Stimulated activated CD4-positive, alpha-beta T cell treated with anti-CD3 and anti-CD28 coated beads, Interleukin-12 subunit alpha, Interleukin-12 subunit beta, amount 100 ng/mL, for 48 hours (primary cell): ENCODE measurements at regions not wholly inside any gene's neighbourhood (a gene's known extent, or its start where the extent isn't known, plus 50 kb on each side); places are given as distances from the start of the nearest gene placed in this dataset.
"Not testable (repeated sequence)": the region's sequence is repeated elsewhere in the genome, so short reads cannot be mapped to it uniquely, and the experiment has no call there.

ENCODE experiments used
- DNase-seq, 3 donors: peaks; one replicate each; pipeline ENCODE4 v3.0.0-alpha.2; 2020; ENCODE audit warnings: low read depth in 2 of 3, low spot score in 1 of 3

DNA sequence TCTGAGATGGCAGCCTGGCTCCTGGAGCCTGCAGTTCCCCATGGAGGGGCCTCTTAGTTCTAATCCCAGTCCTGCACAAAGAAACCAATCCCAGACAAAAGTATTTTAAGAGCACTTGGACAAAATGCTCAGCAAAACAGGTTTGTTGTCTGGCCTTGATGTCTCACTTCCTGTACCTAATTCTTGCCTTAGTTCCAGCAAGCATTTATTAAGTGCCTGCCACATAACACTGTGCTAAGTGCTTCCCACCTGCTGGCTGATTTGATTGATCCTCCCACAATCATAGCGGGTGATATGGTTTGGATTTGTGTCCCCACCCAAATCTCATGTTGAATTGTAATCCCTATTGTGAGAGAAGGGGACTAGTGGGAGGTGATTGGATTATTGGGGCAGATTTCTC lies 65.7 kb upstream of the HABP2 start:
- DNase-seq: no peak

DNA sequence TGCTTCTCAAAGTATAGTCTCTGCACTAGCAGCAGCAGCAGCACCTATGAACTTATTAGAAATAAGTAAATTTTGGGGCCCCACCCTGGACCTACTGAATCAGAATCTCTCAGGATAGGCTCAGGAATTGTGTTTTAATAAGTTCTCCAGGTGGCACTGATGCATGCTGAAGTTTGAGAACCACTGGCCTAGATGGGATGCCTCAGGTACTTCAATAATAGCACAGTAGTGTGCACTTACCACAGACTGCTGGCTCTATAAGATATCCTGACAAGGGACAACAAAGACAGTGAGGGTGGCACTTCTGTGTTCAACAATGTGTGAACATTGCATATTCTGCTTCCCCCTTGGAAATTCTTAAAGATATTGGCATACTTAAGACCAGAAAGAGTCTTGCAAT lies 64.7 kb upstream of the HABP2 start:
- DNase-seq: no peak

DNA sequence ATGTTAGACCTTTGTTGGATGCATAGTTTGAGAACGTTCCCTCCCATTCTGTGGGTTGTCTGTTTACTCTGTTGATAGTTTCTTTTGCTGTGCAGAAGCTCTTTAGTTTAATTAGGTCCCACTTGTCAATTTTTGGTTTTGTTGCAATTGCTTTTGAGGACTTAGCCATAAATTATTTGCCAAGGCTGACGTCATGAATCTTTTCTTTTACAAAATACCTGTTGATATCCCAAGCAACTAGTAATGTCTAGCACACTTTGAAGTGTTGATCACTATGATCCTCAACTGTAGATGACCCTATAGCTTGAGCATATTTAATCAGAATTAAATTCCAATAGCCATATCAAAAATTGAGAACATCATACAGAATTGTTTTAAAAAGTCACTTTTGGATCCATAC lies 63.3 kb upstream of the HABP2 start:
- DNase-seq: not testable (repeated sequence)

DNA sequence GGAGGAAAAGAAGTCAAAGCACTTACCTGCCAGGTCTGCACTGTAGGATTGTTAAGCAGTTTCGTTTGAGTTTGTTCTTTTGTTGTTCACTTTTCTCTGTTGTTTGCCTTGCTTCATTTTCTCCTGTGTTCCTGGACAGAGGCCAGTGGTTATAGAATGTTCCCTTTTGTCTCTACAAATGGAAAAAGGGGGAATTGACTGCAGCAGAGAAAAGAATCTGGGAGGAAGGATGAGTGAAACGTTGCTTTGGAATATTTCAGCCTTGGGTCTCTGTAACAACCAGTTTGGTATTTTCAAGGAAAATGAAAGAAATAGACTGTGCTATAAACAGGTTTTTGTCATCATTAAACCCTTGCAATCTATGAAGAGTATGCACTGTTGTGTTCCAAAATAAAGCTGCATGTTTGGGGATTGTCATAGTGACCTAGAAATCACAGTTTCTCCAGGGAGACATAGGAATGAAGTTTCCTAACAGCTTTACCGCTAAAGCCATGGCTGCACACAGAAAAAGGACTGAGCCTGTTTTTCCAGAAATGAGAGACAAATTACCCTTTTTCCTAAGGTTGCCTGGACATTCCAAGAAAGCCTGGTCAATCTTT lies 60.8 kb upstream of the HABP2 start:
- DNase-seq: no peak

DNA sequence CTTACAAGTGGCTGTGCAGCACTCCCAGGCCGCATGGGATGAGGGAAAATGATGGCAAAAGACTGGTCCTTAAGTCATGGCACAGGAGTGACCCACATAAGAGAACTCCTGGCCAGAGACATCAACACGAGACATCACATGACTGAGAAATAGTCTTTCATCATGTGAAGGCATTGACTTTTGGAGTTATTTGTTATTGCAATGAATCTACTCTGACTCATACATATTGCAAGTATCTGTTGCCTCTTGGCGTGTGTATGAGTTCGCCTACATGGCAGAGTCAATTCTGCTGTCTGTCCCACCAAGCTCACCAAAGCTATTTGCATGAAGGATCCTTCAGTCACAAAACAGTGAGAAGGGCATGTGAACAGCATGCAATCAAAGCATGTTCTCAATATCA lies 59.7 kb upstream of the HABP2 start:
- no peak for DNase-seq

DNA sequence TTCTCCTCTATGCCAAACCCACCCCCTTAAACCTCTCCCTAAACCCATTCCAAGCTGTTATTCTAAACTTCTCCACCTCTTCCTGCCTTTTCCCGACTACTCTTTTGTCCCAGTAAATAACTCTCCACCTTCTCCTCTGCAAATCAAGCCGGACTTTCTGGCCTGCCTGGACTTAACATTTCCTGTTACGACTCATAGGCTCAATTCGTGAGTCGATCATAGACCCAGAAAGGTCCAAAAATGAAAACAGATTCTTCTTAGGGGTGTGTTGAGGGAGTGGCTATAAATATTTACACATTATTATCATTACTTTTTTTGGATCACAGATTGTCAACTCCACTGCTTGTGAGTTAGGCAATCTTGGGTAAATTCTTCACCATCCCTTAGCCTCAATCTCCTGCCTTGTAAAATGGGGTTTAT lies 59.0 kb upstream of the HABP2 start:
- DNase-seq: no peak

DNA sequence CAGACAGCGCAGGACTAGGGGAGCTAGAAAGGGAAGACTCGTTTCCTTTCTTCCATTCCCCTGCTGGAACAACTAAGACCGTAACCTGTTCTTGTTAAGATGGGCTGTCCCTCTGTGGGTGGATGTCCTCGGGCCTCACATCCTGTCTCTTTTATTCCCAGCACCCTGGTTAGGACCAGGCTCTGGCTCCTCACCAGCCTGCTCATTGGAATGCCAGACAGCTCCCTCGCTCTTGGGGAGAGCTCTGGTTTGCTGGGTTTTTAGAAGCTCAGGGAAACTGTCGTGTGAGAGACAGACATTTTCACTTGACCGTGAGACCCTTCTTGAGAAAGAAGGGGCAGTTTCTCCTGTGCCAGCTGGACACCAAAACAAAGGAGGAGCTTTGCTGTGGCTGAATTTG lies 58.1 kb upstream of the HABP2 start:
- no peak for DNase-seq

DNA sequence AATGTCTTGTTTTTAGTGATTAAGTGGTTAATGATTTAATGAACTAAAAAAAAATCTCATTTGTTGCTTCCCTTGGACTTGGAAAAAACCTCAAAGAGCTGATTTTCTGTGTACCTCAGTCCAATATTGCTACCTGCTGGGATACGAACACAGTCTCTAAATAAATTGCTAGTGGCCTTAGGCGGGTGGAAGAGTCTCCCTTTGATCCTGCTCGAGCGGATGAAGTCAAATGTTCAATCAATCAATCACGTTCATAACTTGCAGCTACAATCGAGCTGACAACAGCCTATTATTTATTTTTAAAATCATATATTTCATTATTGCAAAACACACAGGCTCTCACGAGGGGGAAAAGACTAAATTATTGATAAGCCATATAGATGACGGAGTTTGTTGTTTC lies 57.3 kb upstream of the HABP2 start:
- DNase-seq: no peak

DNA sequence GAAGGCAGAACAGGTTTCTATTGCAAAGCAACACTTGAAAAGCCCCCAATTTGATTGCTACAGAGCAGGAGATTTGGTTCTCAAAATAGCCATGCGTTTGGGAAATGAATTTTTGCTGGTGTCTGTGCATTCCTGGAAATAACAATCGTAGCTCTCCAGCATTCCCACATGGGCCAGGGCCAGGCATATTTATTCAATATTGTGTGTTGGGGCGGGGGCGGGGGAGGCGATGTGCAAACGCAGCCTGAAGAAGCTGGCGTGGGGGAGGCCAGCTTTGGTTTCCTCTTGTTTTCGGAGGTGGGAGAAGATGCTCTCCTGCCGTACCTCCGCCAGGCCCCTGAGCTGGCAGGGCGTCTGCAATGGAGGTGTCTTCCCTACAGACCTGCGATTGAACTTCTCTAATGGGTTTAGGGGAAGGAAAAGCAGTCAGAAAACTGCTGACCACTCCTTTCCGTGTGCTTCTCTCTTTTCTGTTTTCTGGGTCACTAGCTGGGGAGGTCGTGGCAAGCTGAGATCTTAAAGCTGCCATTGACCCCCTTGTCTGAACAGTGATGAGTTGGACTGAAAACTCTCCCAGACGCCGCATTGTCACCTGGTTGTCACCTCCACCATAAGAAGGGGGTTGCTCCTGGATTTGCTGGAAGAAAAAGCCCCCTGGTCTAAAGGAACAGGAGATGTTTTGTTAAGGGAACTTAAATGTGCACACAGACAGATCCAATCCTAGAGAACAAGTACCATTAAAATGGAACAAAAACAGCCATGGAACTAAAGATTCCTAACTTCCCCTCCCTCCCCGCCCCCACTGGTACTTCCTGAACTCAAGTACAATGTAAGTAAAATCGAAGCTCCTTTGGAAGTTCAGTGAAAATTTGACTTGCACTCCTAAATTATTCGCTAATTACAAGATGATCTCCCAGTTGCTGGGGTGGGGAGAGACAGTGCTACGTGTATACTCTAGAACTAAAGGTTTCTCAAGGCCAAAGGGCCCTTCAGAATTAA lies 56.4 kb upstream of the HABP2 start:
- no peak for DNase-seq

DNA sequence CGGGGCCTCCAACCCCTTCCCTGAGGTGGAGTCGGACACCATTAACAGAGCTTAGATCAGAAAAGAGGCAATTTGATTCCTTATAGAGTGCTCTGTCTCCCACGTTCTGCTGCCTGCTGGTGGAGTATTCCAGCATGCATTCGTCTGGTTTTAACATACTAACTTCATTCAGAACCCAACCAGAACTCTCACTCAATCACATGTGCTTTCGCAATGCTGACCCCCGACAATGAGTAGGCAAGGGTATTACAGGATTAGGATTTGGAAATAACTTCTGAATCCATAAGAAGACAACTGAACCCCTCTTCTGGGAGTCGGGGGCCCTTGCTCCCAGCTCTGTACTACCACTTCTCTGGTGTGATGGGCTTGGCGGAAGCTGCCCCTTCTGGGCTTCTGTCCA lies 55.7 kb upstream of the HABP2 start:
- no peak for DNase-seq

DNA sequence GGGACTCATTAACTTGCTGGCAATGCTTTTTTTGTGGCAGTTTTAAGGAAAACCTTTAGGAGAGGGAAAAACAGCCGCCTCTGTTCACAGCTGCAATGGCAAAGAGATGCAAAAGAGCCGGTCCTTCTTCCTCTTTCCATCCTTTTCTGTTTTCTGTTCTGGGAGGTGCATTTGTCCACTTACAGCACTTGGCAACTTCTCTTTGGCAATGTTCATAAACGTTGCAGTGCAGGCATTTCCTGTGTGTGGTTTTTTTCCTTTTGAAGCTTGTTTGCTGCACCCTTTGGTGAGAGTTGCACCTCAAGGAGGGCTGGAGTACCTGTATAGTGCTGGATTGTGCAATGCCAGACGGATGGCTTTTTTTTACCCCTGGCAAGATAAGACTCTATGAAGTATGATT lies 53.9 kb upstream of the HABP2 start:
- no peak for DNase-seq

DNA sequence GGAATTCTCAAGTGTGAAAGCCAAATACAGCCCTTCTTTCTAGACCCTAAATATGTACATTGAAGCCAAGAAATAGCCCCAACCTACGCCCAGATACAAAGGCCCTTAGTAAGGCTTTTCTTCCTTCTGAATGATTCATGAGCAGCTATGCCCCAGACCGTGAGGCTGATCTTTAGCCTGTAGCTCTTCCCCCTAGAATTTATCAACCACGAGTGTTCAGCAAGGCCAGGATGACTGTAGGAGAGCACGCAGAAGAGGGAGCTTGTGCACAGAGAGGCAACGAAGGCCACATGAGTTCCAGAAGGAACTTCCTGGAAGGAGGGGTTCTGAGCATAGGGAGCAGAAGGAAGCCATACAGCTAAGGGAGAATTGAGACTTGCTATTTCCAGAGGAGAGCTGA lies 53.0 kb upstream of the HABP2 start:
- no peak for DNase-seq

DNA sequence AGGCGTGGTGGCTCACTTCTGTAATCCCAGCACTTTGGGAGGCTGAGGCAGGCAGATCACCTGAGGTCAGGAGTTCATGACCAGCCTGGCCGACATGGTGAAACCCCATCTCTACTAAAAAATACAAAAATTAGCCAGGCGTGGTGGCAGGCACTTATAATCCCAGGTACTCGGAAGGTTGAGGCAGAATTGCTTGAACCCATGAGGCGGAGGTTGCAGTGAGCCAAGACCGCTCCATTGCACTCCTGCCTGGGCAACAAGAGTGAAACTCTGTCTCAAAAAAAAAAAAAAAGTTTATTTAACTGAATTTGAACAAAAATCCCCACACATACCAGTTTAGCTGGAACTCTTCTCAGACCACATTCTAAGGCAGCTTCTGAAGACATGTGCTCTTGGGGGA lies 51.8 kb upstream of the HABP2 start:
- not testable (repeated sequence) for DNase-seq
